IPS DF 4.7 (cell line): ENCODE measurements at regions not wholly inside any gene's neighbourhood (a gene's known extent, or its start where the extent isn't known, plus 50 kb on each side); places are given as distances from the start of the nearest gene placed in this dataset.

Experiments used
- DNase-seq: peaks from one replicate; pipeline ENCODE4 v3.0.0-alpha.2; 2013; ENCODE audit warnings: low spot score; ENCODE audit errors: extremely low read depth

- DNase-seq, result no peak
Observed at GRCh38 chr13:22286338-22286737, 615.5 kb downstream of the FGF9 start.

GRCh38 chr13:22287343-22287920, 616.6 kb downstream of the FGF9 start:
- DNase-seq, result no peak

DNA sequence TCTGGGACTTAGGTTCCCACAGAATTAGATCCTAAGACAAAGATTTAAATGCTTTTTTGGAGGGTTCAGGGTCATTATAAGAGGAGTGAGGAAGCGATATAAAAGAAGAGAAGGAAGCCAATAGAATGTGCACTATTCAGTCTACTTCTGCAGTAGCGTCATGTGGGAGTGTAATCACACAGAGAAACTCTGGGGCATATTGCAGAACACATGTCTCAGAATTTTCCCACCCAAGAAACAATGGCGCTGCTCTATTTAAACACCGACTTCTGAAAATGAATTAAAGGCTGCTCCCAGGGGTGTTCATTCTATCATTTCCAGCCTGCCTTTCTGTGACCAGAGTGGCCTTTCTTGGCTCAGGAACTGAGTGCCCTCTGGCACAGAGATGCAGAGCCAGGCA, 617.6 kb downstream of the FGF9 start:
- DNase-seq, result no peak

DNA sequence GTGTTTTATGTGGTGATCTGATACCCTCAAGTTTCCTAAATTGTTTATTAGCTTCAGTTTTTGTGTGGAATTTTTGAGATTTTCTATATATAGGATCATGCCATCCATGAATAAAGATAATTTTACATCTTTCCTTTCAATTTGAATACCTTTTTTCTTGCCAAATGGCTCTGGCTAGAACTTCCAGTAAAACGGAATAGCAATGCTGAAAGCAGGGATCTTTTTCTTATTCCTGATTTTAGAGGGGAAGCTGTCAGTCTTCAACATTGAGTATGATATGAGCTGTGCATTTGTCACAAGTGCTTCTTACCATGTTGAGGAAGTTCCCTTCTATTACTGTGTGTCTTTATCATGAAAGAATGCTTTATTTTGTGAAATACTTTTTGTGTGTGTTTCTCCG, 618.8 kb downstream of the FGF9 start:
- DNase-seq, result no peak

DNA sequence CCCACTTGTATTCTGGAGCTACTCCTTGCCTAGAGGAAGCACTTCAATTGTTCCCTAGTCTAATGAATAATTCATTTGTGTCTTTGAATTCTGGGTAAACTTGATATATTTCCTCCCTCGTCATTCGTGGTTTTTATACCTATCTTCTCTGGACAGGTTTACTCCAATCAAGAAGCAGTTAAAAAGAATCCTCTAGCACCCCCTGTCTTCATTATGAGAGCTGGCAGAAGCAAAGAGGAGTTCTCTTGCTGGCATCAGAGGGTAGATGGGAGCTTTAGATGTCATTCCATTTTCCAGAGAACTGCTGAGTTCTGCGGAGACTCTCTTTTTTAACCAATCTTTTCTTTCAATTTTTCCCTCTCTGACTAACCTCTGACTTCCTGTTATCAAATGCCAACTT, 627.7 kb downstream of the FGF9 start:
- no peak for DNase-seq

DNA sequence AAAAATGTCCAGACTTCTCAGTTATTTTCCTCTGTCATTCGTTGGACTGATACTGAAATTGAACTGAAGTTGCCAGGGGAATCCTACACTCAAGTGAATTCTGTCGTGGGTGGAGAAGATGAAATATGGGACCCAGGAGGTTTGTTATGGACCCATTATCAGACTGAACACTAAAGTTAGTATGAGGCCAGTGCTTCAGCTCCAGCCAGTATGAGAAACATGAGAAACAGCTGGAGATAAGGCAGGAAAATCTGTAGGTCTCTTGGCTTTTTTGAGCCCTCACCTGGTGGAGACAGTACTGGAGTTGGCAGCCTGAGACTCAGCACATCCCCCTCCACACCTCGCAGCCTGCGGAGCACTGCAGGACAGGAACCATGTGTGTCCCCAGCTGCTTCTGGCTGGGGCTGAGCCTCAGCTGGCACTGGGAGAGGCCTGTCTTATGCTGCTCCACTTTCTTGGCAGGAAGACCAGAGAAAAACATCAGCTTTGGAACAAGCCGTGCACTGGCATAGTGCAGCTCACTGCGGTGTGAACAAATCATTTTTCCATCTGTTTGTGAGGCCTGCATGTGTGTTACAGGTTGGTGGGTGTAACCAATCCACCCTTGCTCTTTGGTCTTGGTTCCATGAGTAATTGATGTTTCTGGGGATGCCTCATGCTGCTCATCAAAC, 641.0 kb downstream of the FGF9 start:
- DNase-seq, result no peak

DNA sequence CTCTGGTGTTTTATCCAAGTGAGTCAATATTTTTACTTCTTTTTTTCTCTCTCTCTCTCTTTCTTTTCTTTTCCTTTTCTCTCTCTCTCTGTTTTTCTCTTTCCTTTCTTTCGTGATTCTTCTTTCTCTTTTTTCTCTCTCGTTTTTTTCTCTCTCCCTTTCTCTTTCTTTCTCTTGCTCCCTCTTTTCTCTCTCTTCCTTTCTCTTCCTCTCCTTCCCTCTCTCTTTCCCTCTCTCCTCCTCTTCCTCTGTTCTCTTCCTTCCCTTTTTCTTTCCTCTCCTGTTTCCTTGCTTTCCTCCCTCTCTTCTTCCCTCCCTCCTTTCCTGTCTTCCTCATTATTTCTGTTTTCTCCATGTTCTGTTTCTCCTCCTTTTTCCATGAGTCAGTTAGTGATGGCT, 641.5 kb downstream of the FGF9 start:
- DNase-seq, result no peak

GRCh38 chr13:22316494-22317025, 645.7 kb downstream of the FGF9 start:
- DNase-seq, result no peak

DNA sequence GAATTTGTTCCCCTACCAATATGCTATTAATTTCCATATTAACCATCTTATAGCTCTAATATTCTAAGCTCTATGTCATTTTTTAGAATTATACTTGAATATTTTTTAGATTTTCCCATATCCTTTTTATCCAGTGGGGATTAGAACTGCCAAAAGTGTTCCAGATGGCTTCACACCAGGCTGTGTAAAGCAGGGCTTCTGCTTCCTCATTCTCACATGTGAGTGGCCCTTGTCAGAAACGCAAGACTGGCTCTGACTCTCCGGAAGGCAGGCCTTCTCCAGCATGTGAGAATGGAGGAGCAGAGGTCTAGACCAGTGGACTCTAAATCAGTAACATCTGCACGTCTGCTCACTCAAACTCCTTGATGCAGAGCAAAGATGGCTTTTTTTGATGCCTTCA, 650.1 kb downstream of the FGF9 start:
- no peak for DNase-seq

DNA sequence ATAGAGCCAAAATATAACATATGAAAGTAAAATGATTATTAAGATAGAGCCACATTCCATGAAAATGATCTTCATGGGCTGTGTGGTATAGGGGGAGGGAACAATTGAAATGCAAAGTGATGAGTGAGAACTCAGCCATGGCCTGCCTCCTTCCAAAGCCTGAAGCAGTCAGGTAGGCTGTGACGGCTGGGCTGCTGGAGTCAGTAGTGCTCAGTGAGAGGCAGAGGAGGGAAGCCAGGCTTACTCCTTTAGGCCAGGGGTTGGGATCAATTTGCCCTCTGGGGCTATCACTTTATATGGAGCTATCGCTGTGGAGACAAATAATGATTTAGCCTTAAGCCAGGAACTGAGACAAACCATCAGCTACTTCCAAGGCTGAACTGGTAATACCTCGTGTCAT, 654.9 kb downstream of the FGF9 start:
- DNase-seq, result no peak

DNA sequence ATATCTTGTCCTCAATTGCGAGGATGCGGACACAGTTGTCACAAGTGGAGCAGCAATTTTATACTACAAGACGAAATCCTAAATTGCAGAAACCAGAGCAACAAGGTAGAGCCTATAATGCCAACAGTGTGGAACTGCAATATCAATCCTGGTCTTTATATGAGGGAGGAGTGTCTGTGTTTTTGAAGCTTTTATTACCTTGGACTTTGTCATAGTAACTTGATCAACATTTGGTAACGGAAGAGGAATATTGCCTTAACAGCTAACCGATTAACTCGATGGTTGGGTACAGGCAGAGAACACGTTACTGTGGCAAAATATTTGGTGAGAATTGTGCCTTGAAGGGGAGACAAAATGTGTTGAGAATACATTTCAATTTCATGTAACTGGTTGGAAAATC, 661.5 kb downstream of the FGF9 start:
- DNase-seq, result no peak

DNA sequence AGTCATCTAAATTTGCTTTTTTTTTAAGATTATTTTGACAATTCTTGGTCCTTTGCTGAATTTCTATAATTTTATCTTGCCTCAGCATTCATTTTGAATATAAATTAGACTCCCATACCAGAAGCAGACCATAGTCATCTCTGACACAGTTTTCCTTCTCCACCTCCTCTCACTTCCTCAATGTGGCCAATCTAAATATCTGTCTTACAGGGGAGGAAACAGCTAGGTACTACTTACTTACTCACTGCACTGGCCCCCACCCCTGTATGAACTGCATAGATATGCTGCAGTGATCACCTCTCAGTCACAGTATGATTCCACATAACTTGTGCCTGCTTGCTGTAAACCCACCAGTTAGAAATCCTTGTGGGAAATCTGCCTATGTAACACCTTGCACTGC, 665.6 kb downstream of the FGF9 start:
- DNase-seq, result no peak

- DNase-seq, result no peak
Observed at GRCh38 chr13:22357132-22357531, 686.3 kb downstream of the FGF9 start.

GRCh38 chr13:22369090-22369489, 698.2 kb downstream of the FGF9 start:
- no peak for DNase-seq

GRCh38 chr13:22369840-22370239, 699.0 kb downstream of the FGF9 start:
- DNase-seq, result peak; percentile 68

- DNase-seq, result no peak
Observed at GRCh38 chr13:22372261-22372660, 701.4 kb downstream of the FGF9 start.

DNA sequence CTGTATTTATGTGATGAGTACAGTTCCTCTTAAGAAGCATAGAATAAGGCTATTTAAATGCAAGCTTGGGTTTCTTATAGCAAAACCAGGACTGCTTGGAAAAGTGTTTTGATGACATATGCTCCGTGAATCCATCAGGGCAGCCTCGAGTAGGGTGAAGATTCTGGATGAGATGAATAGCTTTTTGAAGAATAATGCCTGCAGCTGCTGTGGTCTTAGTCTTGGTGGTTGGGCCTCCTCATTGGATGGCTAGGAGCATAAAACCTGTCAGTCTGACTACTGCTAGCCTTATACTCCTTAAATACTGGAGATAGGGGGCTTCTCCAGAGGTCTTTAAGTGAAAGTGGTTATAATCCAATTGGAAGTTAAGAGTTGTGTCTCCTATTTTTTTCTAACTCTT, 704.3 kb downstream of the FGF9 start:
- DNase-seq, result no peak

DNA sequence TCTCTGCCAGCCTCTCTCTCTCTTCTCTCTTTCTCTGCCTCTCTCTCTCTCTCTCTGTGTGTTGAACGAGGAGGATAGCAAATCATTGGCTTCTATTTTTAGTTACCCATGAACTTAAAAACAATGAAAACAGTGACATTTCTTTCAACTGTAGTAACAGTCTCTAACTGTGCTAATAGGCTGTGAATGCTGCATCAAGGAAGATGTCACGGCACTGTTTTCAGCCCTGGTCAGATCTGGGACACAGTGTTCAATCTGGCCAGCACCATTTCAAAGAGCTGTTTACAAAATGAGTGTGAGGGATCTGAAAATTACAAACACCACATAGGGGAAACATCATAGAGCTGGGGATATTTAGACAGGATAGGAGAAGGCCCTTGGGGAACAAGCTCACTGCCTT, 717.0 kb downstream of the FGF9 start:
- DNase-seq, result no peak

DNA sequence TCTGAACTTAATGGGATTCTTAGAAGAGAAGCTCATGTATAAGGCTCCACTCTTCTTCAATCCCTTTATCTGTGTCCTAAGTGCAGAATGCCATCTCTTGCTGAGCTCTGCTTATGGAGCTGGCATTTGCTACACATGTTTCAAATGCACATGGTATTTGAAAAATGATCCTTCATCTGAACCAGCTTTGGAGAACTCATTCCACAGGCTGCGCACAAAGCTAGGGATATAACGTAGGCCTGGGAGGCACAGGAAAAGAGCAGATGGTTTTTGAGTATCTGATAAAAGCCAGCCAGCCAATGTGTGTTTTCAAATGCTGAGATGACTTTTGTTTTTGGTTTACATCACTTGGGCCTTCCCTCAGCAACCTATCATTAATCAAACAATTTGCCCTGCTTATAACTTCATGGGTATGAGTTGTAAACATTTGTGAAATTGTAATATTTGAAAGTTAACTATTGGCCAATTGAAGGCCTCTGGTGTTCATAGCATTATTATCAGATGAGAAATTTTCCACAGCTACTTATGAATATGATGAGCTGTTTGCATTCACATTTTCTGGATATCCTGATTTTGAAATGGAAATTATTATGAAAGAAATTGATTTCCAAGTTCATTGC, 729.0 kb downstream of the FGF9 start:
- no peak for DNase-seq

DNA sequence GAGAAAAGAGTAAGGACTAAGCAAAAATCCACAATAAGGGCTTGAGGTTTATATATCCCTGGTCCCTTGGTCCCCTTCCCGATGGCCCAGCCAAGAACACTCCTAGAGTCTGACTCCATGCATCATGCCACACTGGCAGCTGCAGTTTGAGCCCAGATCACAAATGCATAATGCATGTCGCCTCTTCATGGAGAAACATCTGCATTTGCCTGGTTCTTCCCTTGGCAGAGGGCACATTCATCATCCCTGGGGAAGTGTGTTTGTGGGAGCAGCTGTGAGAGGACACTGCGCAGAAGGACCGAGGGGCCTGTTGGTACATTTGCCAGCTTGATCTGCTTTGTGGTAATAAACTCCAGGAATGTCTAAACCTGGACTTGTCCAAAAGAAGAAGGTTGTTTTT, 731.8 kb downstream of the FGF9 start:
- DNase-seq, result no peak

DNA sequence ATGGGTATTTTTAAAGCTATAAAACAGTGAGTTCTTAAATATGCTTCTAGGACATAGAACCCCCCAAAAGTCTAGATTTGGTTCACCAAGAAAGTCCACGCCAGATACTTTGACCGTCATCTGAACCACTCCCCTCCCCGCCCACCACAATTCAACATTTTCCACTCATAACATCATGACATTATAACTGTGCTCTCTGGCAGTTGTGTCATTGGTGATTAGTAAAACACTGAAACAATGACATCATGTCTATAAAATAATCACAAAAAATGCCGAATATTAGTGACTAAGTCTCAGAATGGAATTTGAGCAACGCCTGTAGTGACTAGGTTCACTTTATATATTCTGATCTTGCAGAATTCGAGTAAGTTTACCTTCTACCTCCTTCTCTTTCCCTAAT, 732.3 kb downstream of the FGF9 start:
- DNase-seq, result no peak

DNA sequence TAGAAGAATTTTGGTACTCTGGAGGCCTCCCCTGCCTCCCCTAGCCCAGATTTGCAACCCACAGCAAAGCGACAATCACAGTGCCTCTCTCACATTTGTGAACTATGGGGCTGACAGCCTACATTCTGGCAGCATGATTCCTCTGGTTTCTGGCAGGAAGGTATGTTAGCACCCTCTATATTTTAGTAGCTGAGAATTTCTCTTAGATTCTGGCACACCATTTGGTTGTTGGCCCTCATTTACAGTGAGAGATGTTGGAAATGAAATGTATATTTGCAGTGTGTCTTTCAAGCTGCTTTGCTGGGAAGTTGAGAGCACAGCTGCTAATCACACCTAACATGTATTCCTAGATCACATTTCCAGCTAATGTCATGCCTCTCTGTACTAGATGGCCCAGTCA, 735.0 kb downstream of the FGF9 start:
- DNase-seq, result no peak

- DNase-seq, result no peak
Observed at GRCh38 chr13:22412452-22412851, 741.6 kb downstream of the FGF9 start.
